Stimulated activated CD4-positive, alpha-beta T cell treated with anti-CD3 and anti-CD28 coated beads, Interleukin-1b, Interleukin-23, amount 100 ng/mL, for 1 hour (primary cell): ENCODE measurements at regions not wholly inside any gene's neighbourhood (a gene's known extent, or its start where the extent isn't known, plus 50 kb on each side); places are given as distances from the start of the nearest gene placed in this dataset.

Experiments
- DNase-seq, 2 donors: peaks; one replicate each; pipeline ENCODE4 v3.0.0-alpha.2; 2020; ENCODE audit warnings: low read depth in 2 of 2

DNA sequence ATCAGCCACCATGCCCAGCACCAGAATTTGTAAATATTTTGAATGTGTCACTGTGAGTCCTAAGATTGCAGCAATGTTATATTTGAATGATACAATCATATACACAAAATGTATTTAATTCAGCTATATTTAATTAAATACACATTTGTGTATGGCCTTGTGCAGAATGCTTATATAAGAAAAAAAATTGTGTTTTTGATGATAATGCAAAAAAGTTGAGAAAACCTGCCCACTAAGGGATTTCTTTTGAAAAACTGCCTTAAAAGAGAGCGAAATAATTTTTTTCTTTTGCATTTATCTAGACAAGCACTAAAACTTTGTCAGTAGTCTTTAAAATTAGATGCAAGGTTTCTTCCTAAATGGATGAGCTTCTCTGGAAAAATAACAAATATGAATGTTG lies 68.1 kb upstream of the OTUD4 start:
- no peak for DNase-seq

GRCh38 chr4:145234091-145234706 lies 53.8 kb upstream of the OTUD4 start:
- peak; percentile 2 to 24 for DNase-seq

DNA sequence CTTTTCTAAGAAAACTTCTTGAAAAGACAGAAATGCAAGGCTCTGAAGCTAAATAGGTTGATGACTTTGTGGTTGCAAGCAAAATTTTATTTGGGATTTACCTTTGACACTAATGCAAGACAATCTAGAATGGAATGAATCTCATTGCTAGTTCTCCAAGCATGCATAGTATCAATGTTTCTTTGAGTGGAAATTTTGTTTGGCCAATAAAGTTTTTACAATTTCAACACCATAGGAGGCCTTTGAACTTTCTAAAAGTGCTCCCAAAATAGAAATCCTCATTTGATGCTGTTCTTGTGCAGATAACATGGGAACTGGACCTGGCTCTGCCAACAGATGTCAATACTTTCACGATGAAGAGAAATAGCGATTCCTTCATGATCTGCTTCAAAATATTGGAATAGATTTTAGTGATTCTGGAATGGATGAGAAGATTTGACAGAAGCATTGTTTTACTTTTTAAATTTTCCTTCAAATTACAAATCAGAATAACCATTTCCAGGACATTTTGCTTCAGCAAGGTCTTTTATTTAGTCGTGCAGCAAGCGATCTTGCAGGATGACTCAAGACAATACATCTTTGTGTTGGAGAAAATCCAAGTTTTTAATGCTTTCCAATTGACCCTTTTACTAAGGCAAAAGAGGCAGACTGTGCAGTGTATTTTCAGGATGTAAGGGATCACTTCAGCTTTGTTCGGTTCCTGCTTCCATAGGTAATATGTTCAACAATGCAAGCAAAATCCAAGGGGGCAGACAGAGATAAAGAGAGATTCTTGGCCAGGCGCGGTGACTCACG lies 51.7 kb upstream of the OTUD4 start:
- DNase-seq: no peak

DNA sequence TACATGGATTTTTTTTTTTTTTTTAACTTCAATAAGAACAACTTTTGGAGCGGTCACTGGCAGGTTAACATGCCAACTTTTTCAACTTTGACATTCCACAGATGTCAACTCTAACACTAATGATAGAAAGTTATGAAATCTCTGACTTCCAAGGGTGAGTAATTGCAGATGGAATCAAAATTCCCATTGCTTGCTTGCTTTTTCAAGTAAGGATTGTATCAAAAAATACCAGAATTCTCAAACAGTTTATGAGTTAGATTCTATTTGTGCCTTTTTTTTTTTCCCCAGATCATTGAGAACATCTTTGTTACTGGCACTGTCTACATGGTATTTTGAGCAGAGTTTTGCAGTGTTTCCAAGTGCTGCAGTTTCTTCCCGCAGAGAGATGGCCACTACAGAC lies 50.3 kb upstream of the OTUD4 start:
- no peak for DNase-seq
